GM19463 (cell line): ENCODE measurements at regions not wholly inside any gene's neighbourhood (a gene's known extent, or its start where the extent isn't known, plus 50 kb on each side); places are given as distances from the start of the nearest gene placed in this dataset.
"Not testable (repeated sequence)": the region's sequence is repeated elsewhere in the genome, so short reads cannot be mapped to it uniquely, and the experiment has no call there.

Experiments used
- ATAC-seq: cut with Tn5 transposase; IDR thresholded peaks from one replicate; pipeline ENCODE4 v1.9.1; 2021; ENCODE audit warnings: mild to moderate bottlenecking, moderate library complexity; ENCODE audit not compliant: unreplicated experiment

DNA sequence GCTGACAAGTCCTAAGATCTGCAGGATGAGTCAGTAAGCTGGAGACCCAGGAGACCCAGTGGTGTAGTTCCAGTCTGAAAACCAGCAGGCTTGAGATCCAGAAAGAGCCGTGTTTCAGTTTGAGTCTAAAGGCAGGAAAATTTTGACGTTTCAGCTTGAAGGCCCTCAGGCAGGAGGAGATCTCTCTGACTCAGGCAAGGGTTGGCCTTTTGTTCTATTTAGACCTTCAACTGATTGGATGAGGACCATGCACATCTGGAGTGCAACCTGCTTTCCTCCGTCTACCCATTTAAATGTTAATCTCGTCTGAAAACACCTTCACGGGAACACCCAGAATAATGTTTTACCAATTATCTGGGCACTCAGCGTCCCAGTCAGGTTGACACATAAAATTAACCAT is 69.5 kb downstream of the NPIPA7 start:
- not testable (repeated sequence) for ATAC-seq

DNA sequence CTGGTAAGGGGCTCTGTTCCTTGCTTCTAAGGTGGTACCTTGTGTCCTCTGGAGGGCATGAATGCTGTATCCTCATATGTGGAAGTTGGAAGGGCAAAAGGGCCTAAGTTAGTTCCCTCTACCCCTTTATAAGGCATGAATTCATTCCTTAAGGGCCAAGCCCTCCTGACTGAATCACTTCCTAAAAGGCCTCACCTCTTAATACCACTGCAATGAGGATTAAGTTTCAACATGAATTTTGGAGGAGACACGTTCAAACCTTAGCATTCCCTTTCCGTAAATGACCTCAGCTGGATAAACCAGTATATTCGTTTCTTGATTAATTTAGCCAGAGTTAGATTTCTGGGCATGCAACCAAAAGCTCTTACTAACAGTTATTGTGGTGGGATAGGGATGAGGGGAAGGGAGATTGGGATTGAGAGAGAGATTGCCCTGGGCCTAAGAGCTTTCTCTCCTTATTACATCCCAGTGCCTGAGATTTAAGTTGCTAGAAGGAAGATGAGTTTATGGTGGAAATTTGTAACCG is 70.8 kb downstream of the NPIPA7 start:
- not testable (repeated sequence) for ATAC-seq

DNA sequence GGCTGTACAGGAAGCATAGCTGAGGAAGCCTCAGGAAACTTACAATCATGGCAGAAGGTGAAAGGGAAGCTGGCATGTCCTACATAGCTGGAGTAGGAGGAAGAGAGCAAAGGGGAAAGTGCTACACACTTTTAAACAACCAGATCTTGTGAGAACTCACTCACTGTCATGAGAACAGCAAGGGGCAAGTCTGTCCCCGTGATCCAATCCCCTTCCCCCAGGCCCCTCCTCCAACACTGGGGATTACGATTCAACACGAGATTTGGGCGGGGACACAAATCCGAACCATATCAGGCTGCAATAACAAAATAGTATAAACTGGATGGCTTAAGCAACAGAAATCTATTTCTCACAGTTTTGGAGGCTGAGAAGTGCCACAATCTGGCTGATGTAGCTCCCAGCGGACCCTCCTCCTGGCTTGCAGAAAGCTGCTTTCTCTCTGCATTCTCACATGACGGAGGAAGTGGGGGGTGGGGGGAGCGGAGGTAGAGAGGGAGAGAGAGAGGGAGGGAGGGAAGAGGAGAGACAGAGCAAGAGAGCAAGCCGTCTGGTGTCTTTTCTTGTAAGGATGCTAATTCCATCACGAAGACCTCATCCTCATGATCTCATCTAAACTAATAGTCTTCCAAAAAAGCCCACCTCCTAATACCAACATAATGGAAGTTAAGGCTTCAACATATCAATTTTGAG is 72.9 kb downstream of the NPIPA7 start:
- ATAC-seq, result not testable (repeated sequence)

DNA sequence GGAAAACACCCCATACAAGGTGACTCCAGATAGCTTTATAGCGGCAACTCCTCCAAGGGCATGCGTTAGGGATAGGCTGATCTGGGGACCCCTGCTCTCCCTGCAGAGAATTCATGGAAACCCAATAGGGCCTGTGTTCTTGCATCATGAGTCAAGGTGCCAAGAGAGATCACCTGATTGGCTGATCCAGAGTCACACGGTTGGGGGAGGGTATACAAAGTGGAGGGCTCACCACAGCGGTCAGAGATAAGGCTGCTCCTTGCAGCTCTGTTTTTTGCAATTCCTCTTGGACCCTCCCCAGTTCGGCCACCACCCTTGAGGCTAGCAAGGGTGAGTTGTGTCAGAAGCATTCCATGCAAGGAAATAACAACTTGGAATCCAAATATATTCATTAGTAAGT is 79.6 kb downstream of the NPIPA7 start:
- not testable (repeated sequence) for ATAC-seq

DNA sequence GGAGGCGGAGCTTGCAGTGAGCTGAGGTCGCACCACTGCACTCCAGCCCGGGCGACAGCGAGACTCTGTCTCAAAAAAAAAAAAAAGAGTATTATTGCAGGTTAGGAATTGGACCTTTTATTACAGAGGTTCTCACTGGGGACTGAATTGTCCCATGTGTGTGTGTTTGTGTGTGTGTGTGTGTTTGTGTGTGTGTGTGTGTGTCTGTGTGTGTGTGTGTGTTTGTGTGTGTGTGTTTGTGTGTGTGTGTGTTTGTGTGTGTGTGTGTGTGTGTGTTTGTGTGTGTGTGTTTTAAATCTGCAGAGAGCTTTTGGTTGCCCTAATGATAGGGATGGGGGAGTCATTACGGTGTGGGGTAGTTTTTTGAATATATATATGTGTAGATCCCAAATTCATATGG is 84.9 kb downstream of the NPIPA7 start:
- ATAC-seq, result not testable (repeated sequence)

DNA sequence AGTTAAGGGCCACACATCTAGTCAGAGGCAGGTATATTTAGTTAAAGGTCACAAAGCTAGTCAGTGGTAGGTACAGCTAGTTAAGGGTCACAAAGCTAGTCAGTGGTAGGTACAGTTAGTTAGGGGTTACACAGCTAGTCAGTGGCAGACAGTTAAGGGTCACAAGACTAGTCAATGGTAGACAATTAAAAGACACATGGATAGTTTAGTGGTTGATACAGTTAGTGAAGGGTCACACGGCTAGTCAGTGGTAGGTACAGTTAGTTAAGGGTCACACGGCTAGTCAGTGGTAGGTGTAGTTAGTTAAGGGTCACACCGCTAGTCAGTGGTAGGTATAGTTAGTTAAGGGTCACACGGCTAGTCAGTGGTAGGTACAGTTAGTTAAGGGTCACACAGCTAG is 110.0 kb downstream of the NPIPA7 start:
- ATAC-seq, result not testable (repeated sequence)

DNA sequence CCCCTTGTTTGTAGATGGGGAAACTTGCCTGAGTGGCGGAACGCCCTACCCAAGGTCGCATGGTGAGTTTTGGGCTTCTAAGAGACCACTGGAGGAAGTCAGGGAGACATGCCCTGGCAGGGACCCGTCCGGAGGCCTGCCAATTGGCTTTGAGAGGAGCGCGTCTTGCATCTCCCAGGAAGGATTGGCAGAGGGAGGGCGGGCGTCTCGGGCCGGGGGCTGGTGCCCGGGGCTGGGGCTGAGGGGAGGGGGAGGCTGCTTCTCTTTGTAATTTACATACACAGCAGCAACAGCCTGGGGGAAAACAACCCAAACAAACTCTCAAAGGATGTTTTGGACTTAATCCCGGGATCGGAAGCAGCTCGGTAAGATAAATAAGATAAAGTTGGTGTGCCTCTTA is 110.5 kb downstream of the NPIPA7 start:
- ATAC-seq, result not testable (repeated sequence)

DNA sequence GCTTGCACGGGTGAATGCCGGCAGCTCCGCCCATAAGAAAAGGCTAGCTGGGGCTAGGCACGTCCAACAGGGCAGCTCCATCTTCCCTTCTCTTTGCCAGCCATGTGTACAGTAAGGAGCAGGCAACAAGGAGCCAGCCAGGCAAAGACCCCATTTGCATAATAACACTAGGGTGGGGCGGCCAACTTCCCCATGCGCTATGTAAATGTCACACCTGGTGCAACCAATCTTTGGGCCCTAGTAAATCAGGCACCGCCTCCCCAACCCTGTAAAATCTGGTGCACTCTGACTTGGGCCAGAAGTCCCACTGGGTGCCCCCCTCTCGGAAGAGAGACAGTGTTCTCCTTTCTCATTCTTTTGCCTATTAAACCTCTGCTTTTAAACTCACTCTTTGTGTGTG is 115.2 kb downstream of the NPIPA7 start:
- ATAC-seq, result not testable (repeated sequence)

DNA sequence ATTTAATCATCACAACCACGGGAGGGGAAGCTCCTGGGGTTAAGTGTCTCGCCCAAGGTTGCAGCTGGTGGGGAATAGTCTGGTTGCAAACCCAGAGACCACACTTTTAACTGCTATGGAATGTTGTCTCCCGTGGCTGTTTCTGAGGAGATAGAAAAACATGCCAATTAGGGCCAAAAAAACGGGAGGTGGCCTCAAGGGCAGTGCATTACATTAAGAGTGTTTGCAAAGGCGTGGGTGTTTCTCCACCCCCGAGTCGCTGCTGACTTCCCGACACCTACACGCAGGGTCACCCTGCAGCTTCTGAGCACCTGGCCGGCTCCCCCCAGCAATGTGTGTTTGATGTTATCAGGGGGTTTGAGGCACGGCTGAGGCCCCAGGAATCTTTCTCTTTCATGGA is 116.1 kb downstream of the NPIPA7 start:
- not testable (repeated sequence) for ATAC-seq

DNA sequence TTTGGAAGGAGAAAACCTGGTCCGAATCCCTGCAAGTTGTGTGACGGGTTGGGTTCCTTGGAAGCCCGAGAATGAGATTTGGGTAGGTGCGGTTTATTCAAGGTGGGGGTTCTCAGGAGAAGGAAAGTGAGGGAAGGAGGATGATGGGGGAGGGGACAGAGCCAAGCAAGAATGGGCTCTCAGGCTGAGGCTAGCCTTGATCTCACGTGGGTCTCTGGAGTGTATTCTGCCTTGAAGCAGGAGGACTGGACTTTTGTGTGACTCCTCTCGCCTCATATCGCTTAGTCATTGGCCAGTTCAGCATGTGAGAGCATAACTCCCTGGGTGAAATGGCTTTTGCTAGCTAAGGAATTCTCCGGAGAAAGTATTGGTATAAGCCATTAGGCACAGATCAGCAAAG is 120.9 kb downstream of the NPIPA7 start:
- ATAC-seq, result not testable (repeated sequence)

DNA sequence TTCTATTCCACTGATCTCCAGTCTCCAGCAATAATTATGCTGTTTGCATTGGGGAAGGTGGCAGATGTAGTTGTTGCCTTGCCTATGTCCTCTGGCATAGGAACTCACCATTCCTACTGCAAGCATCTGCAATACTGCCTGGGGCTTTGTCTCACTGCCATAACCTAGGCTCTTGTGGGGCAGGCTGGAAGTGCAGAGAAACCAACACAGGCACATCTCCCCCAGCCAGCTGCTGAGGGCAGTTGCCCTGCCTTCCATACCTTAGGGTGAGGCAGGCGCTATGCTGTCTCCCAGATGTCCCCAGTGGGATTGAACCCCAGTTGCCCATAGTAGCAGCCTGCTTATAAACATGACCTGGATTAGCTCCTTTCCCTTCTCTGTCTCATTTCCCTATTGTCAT is 128.1 kb downstream of the NPIPA7 start:
- ATAC-seq, result not testable (repeated sequence)

DNA sequence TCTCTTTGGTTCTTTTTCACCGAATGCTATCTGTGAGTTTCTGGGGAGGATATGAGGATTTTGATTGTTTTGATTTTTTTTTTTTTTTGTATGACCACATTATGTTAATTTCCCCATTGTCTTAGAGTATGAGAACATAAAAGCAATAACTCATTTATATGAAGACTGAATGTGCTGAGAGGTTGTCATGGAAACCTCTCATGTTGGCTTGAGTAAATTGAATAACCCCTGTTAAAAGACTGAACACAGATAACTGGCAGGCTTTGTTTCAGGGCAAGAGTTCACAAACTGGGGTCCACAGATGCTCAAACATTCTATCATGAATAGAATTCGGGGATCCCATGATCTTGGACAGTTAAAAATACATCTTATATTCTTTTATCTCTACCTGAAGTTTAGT is 129.4 kb downstream of the NPIPA7 start:
- ATAC-seq, result not testable (repeated sequence)

DNA sequence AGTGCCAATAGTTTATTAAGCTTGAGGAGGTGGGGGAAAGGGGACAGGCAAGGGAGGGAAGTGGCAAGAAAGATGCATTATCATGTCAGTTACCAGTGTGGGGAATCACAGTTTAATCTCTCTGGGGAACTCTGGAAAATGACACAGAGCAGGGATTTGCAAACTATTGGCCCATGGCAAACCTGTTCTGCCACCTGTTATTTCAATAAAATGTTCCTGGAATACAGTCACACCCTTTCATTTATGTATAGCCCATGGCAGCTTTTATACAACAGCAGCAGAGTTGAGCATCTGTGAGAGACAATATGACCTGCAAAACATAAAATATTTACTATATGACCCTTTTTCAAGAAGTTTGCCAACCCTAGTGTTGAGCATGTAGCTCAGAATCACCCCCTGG is 140.5 kb downstream of the NPIPA7 start:
- ATAC-seq, result not testable (repeated sequence)

DNA sequence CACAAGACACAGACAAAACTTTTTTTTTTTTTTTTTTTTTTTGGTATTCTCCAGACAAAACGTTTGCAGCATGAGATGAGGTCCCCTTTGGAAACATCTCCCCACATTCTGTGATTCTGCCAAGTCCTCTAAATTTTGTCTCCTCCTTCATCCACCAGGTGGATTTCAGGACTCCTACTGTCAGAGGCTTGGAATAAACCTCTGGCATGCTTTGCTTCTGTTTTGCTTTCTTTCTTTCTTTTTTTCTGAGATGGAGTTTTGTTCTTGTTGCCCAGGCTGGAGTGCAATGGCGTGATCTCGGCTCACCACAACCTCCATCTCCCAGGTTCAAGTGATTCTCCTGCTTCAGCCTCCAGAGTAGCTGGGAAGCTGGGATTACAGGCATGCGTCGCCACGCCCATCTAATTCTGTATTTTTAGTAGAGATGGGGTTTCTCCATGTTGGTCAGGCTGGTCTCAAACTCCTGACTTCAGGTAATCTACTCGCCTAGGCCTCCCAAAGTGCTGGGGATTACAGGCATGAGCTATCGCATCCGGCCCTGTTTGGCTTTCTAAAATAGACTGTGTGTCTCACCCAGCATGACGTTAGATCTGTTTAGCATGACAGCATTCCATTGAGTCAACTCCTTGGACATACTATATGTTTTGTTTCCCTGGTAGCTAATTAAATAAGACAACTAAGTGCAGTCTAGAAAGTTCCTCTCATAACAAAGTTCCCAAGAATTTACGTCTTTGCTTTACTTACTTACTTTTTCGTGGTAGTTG is 142.5 kb downstream of the NPIPA7 start:
- ATAC-seq, result not testable (repeated sequence)

DNA sequence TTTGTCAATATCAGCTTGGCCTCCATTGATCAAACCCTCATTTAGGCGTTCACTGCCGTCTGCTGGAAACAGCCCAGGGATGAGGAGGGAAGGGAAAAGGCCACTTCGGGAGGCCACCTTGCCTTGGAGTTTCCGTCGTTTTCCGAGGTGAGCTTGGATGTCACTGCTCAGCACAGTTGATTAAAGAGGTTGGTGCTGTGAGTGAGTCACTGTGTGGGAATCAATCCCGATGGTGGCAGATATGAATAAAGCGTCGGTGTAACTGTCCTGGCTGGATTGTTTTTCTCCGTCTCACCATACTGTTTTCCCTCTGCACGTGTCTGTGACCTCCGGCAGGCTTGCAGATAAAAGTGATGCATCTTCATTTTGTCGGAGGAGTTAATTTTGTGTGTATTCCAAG is 148.1 kb downstream of the NPIPA7 start:
- not testable (repeated sequence) for ATAC-seq

DNA sequence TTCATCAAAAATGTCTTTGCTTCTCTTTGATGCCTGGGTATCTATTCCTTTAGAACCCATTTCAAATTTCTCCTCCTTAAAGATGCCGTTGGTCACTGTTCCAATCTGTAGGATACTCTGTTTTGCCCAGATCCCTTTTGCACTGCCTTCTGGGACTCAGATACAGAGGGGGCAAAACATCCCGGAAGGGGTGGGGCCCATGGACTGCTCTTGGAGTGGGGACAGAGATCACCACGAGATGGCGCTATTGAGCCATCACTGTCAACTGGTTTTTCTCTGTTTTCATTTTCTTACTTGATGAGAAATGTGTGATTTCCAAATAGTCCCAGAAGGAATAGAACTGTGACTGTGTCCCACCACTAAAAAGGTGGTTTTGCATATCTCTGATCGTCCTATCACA is 151.8 kb downstream of the NPIPA7 start:
- not testable (repeated sequence) for ATAC-seq

DNA sequence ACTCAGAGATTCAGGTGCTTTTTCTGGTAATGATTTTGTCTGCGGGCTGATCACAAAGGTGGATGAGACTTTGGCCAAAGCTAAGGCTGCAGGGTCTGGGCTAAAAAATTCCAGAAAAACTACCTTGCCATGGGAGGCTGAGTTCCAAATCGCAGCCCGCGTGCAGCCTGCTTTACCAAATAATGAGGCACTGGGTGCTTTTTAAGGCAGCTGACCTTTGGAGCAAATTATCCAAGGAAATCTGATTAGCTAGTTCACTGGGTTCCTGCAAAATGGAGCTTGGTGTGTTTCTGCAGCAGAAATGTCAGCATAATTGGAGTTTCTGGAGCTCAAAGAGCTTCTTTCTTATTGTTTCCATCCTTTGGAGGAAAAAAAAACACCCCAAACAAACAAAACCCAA is 156.6 kb downstream of the NPIPA7 start:
- not testable (repeated sequence) for ATAC-seq

DNA sequence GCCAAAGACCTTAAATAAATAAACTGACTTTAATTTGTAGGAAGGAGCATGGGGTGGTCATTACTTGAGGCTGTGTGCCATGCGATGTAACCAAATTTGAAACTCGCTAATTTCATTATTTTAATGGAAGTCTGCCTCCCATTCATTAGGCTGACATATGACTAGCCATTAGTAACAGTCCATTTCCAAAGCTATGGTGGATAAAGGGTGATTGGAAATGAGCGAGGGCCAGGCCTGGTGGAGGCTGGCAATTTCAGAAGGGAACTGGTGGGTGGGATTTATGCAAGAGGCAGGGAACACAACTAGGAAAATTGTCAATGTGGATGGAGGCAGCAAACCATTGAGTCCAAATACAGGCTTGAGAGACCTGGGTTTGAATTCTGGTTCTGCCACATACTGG is 157.2 kb downstream of the NPIPA7 start:
- ATAC-seq, result not testable (repeated sequence)

DNA sequence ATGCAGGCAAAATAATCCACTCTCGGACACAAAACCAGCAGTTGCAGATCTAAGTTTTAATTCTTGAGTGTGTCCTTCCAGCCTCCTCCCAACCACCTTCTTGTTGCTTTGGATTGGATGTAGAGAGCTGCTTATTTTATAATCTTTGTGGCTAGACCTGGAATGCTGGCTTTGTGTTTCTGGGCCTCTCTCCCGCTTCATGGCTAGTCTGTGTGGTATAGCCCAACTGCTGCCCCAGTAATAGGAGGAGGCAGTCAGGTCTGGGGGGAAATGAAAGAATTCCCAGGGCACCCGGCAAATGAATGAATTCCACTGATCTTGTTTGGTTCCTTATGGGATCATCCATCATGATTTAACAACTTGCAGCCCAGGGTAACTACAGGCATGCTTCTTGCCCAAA is 170.8 kb downstream of the NPIPA7 start:
- not testable (repeated sequence) for ATAC-seq

DNA sequence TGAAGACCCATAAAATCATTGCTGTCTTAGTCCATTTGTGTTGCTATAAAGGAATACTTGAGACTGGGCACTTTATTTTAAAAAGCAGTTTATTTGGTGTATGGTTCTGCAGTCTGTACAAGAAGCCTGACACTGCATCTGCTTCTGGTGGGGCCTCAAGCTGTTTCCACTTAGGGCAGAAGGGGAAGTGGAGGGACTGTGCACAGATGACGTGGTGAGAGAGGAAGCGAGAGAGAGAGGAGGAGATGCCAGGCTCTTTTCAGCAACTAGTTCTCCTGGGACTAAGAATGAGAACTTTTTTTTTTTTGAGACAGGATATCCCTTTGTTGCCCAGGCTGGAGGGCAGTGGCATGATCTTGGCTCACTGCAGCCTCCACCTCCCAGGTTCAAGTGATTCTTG is 171.9 kb downstream of the NPIPA7 start:
- ATAC-seq, result not testable (repeated sequence)

DNA sequence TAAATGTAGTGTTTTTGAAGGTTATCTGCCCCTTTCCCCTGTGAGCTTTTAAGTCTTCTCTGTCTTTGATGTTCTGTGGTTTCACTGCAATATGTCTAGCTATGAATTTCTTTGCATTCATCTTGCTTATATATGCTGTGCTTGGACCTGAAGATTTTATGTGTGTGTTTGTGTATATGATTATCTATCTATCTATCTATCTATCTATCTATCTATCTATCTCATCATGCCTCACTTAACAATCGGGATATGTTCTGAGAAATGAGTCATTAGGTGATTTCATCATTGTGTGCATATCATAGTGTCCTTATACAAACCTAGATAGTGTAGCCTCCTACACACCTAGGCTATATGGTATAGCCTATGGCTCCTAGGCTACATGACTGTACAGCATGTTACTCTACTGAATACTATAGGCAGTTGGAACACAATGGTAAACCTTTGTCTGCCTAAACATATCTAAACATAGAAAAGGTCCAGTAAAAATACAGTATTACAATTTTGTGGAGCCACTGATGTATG is 173.9 kb downstream of the NPIPA7 start:
- ATAC-seq, result not testable (repeated sequence)
